GM21360 (cell line): ENCODE measurements at regions not wholly inside any gene's neighbourhood (a gene's known extent, or its start where the extent isn't known, plus 50 kb on each side); places are given as distances from the start of the nearest gene placed in this dataset.

Experiments
- ATAC-seq: cut with Tn5 transposase; IDR thresholded peaks from one replicate; pipeline ENCODE4 v1.9.1; 2021; ENCODE audit warnings: mild to moderate bottlenecking, moderate library complexity; ENCODE audit not compliant: unreplicated experiment

DNA sequence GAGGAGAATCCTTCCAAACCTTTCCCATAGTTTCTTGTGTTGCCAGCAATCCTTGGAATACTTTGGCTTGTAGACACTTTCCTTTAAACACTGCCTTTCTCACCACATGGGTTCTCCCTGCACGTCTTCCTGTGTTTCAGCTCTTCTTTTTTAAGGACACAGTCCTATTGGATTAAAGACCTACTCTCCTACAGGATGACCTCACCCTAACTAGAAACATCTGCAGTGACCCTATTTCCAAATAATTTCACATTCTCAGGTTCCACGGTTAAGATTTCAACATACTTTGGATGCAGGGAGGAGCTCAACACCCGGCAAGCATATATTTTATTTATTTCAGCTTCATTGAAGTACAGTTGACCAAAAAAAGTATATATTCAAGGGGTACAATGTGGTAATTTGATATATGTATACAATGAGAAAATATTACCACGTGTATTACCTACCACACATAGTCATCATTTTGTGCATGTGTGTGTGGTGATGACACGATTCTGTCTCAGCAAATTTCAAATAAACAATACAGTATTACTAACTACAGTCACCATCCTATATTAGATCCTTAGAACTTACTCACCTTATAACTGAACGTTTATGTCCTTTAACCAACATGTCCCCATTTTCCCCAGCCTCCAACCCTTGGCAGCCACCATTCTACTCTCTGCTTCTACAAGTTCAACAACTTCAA lies 745.0 kb downstream of the CBLN2 start:
- no peak for ATAC-seq

DNA sequence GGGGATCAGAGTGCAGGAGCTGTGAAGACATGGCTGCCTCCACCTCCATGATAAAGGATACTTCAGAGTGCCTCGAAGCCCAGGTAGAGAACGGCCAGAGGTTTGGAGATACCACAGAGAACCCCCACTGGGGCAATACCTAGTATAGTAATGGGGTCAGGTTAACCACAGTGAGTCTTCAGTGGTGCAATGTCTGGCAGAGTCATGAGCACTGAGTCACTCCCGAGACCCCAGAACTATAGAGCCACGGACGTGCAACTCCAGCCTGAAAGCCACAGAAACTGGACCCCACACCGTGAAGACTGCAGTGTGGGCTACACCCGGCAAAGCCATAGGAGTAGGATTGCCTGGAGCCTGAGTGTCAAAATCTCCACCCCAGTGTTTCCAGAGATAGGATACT lies 746.6 kb downstream of the CBLN2 start:
- no peak for ATAC-seq

DNA sequence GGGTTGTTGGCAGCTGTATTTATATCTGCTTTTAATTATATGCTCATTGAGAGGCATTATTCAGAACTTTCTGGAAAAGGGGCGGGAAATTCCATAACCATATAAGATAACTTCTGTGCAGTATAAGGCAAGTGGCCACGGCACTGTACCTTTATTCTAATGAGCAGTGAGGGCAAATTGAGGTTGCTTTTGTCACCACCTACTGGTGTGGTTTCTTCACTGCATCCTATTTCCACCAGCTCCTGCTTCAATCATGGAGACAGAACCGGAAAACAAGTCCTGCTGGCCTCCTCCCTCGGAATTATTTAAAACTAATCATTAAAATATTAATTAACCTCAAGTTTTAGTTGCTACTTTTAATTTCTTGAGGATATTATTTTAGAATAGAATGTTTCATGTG lies 759.4 kb downstream of the CBLN2 start:
- peak; percentile 63 for ATAC-seq

DNA sequence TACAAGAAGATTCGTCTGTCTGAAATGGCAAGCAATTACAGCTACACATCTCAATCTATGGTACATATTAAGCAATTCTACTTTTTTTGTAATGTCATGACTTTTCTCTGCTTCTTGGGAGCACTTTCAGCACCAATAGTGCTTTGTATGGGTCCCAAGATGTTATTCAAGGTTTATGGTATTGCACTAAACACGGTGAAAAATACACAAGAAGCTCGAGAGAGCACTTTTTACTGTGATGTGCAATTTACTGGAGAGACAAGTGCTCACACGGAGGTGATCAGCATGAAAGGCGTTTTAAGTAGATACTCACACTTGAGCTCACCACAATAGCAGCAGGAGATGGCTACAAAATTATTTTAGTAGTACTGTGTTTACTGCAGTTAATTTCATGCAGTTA lies 783.6 kb downstream of the CBLN2 start:
- no peak for ATAC-seq

DNA sequence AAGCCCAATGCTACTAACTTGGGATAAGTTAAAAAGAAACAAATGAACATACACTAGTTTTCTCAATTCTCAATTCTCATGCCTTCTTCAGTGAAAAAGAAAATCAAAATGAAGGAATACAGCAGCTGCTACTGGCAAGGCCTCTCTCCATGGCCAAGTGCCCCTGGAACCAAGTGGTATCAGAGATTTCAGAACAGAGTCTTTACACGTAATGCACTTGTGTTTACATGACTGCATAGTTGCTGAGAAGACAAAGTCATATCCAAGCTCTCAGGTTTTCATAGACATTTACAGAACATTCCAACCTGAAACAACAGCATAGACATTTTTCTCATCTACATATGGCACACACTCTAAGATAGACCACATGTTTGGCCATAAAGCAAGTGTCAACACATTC lies 789.9 kb downstream of the CBLN2 start:
- ATAC-seq = no peak

DNA sequence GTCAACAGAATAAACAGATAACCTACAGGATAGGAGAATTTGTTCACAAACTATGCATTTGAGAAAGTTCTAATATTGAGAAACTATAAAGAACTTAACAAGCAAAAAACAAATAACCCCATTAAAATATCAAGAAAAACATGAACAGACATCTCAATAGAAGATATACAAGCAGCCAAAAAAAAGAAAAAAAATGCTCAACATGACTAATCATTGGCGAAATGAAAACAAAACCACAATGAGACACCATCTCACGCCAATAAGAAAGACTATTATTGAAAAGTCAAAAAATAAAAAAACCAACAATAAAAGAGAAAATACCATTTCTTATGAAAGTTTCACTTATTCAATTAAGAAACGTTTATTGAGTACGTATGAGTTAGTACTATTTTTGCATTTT lies 800.5 kb downstream of the CBLN2 start:
- no peak for ATAC-seq

DNA sequence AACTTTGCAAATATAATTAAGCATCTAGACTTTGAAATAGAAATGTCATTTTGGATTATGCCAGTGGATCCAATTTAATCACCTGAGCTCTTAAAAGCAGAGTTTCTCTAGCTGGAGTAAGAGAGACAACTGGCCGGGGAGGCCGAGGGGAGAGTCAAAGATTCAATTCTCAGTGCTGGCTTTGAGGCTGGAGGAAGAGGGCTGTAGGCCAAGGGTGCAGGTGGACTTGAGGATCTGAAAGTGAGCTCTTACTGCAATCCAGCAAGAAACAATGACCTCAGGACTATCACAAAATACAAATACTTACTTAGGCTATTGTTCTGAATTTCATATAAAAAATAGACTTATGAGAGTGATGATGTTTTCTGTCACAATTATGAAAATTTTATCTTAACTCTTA lies 814.5 kb downstream of the CBLN2 start:
- no peak for ATAC-seq

DNA sequence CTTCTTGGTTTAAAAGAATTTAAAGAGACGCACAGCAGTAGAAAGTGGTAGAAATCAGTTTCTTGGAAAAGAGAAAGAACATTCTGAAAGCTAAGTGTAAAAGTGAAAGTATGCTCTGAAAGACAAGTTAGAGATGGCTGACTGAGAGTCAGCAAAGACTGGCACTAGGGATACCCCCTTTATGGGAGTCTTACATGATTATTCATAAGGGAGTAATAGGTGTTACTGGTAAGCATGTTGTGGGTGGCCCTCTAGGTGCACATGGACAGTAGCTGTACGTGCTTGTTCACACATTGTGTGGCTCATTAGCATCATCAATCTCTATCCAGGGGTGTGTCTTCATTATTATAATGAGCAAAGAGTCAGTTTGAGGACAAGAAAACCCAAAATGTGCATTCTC lies 816.2 kb downstream of the CBLN2 start:
- no peak for ATAC-seq

DNA sequence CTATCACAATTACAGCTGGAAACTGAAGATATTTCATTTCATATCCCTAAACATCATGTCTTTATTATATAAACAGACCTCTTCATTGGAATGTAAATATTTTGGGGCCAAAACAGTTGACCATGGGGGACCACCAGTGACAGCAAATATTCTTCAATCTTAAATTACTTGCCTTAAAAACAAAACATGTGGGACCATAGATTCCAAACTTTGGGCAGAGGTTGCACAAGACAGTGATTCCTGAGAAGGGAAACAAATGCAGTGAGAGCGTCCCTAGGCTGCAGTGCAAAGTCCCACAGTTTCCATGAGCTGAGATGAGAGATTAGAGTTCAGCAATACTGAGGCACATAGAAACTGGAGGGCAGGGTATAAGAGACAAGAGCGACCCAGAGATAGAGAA lies 818.9 kb downstream of the CBLN2 start:
- no peak for ATAC-seq

DNA sequence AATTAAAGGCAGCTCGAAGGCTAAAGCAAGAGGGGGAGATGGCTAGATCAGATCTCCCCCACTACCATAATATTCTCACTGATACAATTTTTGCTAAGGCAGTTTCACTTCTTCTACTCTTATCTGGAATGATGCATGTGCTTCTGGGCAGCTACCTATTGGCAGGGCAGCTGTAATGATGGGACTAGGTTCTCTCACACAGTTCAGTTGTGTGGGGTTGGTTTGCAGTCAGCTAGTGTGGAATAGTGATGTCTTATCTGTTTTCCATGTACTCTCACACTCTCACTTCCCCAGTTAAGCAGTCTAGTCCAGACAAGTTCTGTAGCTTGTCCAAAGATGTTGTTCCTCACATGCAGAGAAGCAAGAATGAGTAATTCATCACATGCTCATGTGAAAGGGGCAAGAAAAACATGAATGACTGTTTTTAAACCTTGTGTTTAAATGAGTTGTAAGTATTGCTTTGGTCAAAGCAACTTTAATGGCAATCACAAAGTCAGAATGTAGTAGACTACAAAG lies 836.1 kb downstream of the CBLN2 start:
- no peak for ATAC-seq

DNA sequence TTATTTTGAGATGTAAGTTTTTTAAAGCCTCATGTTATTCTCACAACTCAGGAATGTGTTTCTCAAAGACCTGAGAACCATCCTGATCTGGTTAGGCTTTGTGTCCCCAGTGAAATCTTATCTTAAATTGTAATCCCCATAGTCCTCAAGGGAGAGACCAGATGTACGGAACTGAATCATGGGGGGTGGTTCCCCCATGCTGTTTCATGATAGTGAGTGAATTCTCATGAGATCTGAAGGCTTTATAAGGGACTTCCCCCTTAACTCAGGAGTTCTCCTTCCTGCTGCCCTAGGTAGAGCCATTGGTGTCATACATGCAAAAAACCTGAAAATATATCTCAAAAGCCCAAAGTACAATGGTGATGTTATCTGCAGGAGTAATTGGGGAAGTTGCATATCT lies 836.7 kb downstream of the CBLN2 start:
- ATAC-seq = no peak

DNA sequence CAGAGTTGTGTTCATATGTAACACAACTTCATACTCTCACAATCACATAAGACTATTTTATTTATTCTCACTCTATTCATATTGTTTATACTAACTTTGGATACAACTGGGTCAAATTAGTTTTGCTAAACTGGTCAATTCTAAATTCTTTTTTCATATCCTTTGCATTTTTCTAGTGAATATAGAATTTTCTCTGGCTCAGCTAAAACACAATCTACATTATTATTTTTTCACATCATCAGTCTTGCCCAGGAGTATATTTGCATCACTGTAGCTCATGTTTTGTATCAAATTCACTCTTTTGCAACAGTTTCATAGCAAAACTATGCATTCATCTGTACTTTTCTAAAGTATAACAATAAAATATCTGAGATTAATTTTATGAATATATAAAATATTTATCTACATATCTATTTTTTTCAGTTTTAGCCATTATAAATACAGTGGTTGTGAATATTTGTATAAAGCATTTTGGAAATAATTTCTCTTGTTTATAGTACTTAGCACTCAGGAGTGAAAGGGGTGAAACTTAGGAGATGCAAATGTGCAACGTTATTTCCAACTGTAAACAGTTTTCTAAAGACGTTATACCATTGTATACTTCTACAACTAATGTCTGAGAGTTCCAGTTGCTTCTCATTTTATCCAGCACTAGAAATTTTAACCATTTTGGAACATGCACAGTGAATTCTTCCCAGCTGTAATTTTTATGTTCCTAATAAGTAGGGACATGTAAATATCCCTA lies 854.6 kb downstream of the CBLN2 start:
- no peak for ATAC-seq

DNA sequence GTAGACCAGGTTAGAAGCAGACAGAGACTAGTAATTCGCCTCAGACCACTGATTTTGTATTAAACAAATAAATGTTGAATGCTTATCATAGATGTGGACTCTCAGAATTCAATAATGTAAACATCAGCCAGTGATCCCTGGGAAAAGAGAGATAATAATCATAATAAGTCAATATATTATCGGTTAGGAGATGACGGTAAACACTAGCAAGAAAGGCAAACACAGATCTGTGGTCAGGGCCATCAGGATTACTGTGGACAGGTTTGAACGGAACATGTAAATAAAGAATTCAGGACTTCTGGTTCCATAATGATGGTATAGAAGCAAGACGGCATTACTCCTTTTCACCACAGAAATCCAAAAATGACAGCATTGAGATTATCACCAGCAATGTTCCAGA lies 861.6 kb downstream of the CBLN2 start:
- no peak for ATAC-seq

DNA sequence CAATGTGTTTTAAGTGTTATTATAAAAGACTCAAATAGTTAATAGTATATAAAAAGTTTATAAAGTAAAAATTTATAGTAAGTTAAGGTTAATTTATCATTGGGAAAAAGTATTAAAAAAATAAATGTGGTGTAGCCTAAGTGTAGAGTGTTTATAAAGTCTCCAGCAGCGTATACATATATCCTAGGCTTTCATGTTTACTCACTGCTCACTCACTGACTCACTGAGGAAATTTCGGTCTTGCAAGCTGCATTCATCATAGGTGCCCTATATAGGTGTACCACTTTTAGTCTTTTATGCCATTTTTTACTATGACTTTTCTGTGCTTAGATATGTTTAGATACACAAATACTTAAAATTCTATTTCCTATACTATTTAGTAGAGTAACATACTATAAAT lies 866.0 kb downstream of the CBLN2 start:
- ATAC-seq = no peak

DNA sequence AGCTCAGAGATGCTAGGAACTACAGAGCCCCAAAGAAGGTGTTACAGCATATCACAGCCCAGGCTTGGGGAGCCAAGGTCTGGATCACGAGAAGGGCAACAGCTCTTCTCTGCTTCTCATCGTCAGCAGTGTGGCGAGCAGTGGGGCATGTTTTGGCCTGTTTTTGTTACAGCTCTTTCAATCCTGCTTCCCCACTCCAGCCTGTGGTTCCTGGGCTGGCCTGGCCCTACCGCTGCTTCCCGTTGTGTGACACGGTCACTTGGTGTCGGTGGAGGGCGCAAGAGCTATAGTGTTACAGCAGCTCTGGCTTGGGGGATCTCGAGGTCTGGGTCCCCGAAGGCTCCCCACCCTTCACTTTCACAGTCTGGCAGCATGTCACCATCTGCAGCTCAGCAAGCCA lies 870.2 kb downstream of the CBLN2 start:
- ATAC-seq = no peak

DNA sequence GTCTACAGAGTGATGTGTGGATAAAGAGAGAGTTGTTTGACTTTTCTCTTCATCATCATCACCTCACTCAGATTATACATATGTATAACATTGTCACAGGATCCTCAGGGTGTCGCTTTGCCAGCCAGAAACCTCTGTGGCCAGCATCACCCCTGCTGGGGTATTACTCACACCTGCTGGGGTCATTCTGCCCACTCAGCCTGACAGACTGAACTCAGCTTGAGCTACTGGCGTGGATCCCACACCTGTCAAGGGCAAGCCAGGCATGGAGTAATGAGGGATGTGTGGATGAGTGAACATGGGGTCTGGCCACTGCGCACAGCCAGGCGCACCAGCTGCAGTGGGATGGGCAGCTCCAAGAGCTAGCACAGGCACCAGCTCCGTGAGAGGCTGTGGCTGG lies 870.6 kb downstream of the CBLN2 start:
- no peak for ATAC-seq

DNA sequence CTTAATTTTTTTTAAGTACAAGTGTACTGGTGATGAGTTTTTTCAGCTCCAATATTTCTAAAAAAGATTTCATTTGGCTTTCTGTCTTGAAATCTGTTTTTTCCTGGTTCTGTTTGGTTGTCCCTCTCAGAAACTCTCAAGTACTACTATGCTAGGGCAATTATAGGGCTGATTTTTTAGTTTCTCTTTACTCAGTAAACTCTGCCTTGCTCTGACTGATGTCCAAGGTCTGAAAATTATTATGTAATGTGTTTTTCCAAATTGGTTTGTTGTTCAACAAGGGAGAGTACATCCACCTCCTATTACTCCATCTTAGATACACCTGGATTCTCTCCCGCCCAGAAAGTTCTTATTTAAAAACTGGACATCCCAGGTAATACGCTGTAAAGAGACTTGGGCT lies 877.7 kb downstream of the CBLN2 start:
- no peak for ATAC-seq

DNA sequence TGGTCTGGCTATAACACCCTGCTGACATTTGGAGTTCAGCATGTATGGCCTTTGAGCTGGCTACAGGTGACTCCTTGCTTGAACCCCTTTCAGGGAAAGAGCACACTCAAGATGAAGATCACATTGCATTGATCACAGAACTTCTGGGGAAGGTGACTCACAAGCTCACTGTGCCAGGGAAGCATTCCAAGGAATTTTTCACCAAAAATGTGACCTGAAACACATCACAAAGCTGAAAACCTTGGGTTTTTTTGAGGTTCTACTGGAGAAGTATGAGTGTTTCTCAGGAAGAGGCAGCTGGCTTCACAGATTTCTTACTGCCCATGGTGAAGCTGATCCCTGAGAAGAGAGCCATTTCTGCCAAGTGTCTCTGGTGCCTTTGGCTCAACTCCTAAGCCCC lies 879.0 kb downstream of the CBLN2 start:
- no peak for ATAC-seq

DNA sequence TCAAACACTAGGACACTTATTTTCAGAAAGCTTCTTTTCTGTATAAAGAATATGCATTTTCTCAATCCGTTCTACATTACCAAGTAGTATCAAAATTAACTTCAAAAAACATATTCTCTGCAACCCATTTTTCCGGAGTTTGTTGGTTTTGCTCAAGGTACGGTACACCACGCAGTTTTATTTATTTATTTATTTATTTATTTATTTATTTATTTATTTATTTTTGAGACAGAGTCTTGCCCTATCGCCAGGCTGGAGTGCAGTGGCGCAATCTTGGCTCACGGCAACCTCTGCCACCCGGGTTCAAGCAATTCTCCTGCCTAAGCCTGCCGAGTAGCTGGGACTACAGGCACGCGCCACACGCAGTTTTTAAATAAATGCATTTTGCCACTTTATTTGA lies 900.3 kb downstream of the CBLN2 start:
- ATAC-seq = no peak

DNA sequence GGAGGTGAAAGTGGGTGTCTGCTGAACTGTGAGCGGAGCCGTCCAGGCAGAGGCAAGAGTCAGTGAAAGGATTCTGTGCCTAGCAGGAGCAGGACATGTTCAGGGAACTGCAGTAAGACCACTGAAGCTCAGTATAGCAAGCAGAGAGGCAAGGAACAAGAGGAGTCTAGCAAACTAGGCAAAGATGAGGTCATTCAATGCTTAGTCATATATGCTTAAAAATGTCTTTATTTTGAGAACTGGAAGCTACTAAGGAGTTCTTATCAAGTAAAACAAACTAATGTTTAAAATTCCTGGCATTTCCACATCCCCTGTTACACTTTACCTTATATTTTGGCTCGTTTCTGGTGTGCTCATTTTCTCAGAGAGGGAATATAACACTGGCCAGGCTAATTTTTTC lies 913.4 kb downstream of the CBLN2 start:
- no peak for ATAC-seq

DNA sequence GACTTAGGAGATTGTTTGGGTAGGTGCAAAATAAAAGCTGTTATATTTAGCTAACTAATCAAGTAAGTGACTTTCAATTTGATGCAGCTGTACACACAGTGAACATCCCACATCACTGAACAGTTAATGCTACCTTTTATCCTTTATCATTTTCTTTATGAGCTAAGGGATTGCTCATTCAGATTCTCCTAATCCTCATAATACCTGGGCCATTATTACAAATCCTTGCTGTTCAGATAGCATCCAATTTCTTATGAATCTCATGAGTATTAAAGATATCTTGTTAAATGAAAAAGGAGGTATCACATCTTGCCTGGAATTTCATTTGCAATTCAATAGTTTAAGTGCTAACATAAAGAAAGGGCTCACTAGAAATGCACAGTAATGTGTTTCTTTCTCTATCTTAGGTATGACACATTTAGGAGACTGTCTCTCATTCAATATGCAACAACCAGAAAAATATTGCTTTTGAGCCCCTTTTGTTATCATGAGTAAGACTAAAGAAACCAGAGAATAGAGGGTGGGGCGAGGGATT lies 918.5 kb downstream of the CBLN2 start:
- no peak for ATAC-seq

DNA sequence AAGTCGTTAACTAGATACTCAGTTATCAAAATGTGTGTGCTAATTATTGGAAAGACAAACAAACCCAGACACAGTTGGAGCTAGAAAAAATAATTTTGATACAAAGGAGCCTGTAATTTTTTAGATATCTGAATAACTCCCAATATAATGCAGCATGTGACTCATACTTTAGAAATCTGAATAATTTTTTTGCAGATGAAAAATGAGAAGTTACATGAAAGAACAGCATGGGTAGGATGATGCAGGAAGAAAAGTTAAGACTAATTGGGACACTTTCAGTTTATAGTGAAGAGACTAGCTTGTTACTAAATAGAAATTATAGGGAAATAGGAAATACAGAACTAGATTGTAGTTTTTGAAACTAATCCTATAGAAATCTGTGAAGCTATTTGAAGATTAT lies 945.8 kb downstream of the CBLN2 start:
- no peak for ATAC-seq
